Psoas muscle (tissue), 7 donors: ENCODE measurements at regions not wholly inside any gene's neighbourhood (a gene's known extent, or its start where the extent isn't known, plus 50 kb on each side); places are given as distances from the start of the nearest gene placed in this dataset.

ENCODE experiments used
- ATAC-seq, 4 donors: fragments of 200-7000 bp; cut with Tn5 transposase; one replicate each; pipeline ENCODE4 v1.9.1; 2020; ENCODE audit warnings: moderate library complexity in 3 of 4, mild to moderate bottlenecking in 2 of 4
- DNase-seq, 2 donors: peaks; one replicate each; pipeline ENCODE4 v3.0.0-alpha.2; 2020
- H3K27ac ChIP-seq: fragments of 200-600 bp; one replicate; pipeline ENCODE4 v1.8.0; 2022
- H3K27me3 ChIP-seq, 3 donors: fragments of 200-600 bp in 1 of 3; one replicate each; pipeline versions ENCODE4 v1.6.1 to v1.8.0; 2013 to 2022; ENCODE audit warnings: low read length in 2 of 3, mild to moderate bottlenecking in 2 of 3, moderate library complexity in 1 of 3; ENCODE audit not compliant: insufficient read depth in 3 of 3
- H3K36me3 ChIP-seq, 2 donors: fragments of 200-600 bp in 1 of 2; one replicate each; pipeline versions ENCODE4 v1.6.1 to v1.8.0; 2013 to 2022; ENCODE audit warnings: low read depth in 1 of 2, mild to moderate bottlenecking in 1 of 2, moderate library complexity in 1 of 2; ENCODE audit not compliant: insufficient read depth in 1 of 2
- H3K4me1 ChIP-seq: fragments of 200-600 bp; one replicate; pipeline ENCODE4 v1.8.0; 2022
- H3K4me3 ChIP-seq: fragments of 200-600 bp; one replicate; pipeline ENCODE4 v1.8.0; 2022; ENCODE audit warnings: mild to moderate bottlenecking
- H3K9me3 ChIP-seq: fragments of 200-600 bp; one replicate; pipeline ENCODE4 v1.8.0; 2022
- WGBS, 3 donors: extraction: QIAGEN DNeasy Blood & Tissue Kit; methylation state at CpG; one replicate each; pipeline versions ENCODE4 v1.1.6 to v1.1.7; 2013; 5-methylcytosine and 5-hydroxymethylcytosine counted together
- intact Hi-C, 2 donors: fragments of 100-400 bp; cut with DNase I; formaldehyde crosslinking; loops; one replicate each; pipeline versions ENCODE4 v1.11.0 to v1.14.2; 2022
- TF ChIP-seq, protein P1 (sequence below): fragments of 200-600 bp; IDR thresholded peaks from one replicate; pipeline ENCODE4 v1.8.0; 2022; ENCODE audit warnings: antibody characterized with exemption
- donor health status: healthy with polysubstance abuse.
- donor health status: DM: no; HTN: no; CAD: no; lungs with moderate emphysema.
- donor health status: Bipolar disorder and iron deficiency.
- donor health status: healthy.
- donor health status: DM: yes; HTN: yes; CAD: no.
- donor health status: DM: no; HTN: no; CAD: no.
- donor health status: DM: yes; HTN: yes; CAD: no.

DNA sequence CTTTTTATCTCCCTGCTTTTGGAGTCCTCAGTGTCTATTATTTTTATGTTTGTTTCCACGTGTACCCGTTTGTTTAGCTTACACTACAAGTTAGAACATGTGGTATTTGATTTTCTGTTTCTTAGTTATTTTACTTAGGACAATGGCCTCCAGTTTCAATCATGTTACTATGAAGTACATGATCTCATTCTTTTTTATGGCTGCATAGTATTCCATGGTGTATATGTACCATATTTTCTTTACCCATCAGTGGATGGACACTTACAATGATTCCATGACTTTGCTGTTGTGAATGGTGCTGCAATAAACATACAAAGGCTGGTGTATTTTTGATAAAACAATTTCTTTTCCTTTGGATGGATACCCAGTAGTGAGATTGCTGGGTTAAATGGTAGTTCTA is 269.5 kb downstream of the HS3ST3A1 start:
- H3K4me1 ChIP-seq = no peaks in the 10 kb centered on the region
- no peaks in the 10 kb centered on the region for H3K9me3 ChIP-seq
- intact Hi-C loops = loop anchor here (10.0 kb wide), 1 partner anchor 973 kb away; the partner anchor contains the start of gene HS3ST3B1 (in 2 of the 2)
- DNase-seq (no peak), ATAC-seq (no peak)
- no peak overlapping the region for H3K27ac ChIP-seq
- WGBS, 3 donors = 92 to 96% (median 93%) methylated on average over 2 of the region's 2 CpGs
- TF ChIP-seq, protein P1, sequence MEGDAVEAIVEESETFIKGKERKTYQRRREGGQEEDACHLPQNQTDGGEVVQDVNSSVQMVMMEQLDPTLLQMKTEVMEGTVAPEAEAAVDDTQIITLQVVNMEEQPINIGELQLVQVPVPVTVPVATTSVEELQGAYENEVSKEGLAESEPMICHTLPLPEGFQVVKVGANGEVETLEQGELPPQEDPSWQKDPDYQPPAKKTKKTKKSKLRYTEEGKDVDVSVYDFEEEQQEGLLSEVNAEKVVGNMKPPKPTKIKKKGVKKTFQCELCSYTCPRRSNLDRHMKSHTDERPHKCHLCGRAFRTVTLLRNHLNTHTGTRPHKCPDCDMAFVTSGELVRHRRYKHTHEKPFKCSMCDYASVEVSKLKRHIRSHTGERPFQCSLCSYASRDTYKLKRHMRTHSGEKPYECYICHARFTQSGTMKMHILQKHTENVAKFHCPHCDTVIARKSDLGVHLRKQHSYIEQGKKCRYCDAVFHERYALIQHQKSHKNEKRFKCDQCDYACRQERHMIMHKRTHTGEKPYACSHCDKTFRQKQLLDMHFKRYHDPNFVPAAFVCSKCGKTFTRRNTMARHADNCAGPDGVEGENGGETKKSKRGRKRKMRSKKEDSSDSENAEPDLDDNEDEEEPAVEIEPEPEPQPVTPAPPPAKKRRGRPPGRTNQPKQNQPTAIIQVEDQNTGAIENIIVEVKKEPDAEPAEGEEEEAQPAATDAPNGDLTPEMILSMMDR = no peak
- H3K36me3 ChIP-seq = no peaks in the 10 kb centered on the region
- no peak overlapping the region for H3K4me3 ChIP-seq
- H3K27me3 ChIP-seq = no peaks in the 10 kb centered on the region

DNA sequence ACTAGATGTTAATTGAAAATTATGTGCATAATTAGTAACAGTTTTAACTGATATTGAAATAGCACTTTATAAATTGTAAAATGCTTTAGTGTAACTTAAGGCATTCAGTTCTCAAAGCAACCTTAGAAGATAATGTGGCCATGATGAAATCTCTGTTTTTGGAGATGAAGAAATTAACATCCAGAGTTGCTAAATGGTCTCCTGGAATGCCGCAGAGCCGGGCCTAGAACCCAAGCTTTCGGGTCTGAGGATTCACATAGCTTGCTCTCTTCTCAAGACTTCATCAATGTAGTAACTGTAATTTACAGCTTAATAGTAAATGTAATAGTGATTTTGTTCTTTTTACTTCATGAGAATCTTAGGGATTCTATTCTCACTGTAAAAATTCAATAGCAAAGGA is 272.3 kb downstream of the HS3ST3A1 start:
- H3K27ac ChIP-seq = no peak overlapping the region
- intact Hi-C loops = no loop called here
- 94 to 97% (median 95%) methylated on average over 3 of the region's 3 CpGs for WGBS, 3 donors

DNA sequence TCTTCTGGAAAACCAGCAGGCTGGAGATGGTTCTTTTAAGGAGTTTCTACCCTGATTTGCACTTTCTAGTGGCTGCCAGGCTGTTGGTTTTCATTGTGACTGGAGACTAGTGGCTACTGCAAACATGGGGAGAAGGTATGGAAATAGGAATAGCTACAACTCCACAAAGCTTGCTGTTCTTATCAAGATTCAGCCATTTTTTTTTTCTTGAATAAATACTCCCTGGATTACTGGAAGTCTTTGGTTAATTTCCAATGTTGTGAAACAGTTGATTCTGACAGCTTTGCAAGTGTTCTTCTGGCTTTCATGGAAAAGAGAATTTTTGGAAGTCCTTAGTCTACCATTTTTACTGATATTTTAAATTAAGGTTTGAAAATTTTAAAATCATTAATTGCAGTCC is 277.7 kb downstream of the HS3ST3A1 start:
- no peak overlapping the region for H3K27ac ChIP-seq
- ATAC-seq = no peak

More for the DNA sequence above, 272.3 kb downstream of the HS3ST3A1 start:
- DNase-seq = no peak
- Histone ChIP-seq H3K4me3 (no peak overlapping the region), H3K9me3 (no peaks in the 10 kb centered on the region), H3K36me3 (no peaks in the 10 kb centered on the region), H3K27me3 (no peaks in the 10 kb centered on the region), H3K4me1 (no peaks in the 10 kb centered on the region)
- no peak for ATAC-seq
- TF ChIP-seq, protein P1 = no peak

DNA sequence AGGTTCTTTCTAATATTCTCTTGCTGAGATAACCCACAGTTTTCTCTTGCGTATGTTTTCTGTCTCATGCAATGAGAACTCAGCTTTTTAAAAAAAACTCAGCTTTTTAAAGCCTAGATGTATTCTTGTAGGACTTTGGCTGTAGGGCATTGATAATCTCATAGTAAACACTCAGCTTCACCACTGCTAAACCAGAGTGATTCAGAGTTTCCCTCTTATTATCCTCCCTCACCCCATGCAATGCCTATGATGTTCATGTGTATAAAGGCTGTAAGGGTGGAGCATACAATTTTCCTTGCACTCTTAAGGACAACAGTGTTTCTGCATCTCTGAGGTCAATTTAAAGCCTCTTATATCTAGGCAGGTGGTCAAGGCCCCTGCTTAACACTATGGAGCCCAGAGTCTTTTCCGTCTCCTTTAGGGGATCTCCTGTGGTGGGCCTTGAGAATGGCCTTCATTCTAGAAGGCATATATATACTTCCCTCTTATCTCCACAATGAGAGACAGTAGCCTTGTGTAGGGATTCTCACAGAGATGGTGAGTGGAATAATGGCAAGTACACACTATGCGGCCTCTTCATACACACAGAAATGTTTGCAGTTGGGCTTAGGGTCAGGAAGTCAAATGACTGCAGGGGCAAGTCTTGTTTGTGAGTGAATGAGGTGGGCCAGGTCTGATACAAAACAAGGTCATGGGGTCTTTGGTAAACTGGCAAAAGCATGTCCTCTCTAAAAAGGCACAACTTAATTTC is 279.6 kb downstream of the HS3ST3A1 start:
- TF ChIP-seq, protein P1 = no peak
- DNase-seq = no peak
- H3K9me3 ChIP-seq = no peaks in the 10 kb centered on the region
- H3K27ac ChIP-seq = no peak overlapping the region
- WGBS, 3 donors = 95 to 97% (median 97%) methylated on average over 3 of the region's 3 CpGs
- H3K4me3 ChIP-seq = no peak overlapping the region
- intact Hi-C loops = no loop called here
- no peaks in the 10 kb centered on the region for H3K4me1 ChIP-seq
- H3K27me3 ChIP-seq = no peaks in the 10 kb centered on the region
- ATAC-seq = no peak
- H3K36me3 ChIP-seq = no peaks in the 10 kb centered on the region

More for the DNA sequence above, 277.7 kb downstream of the HS3ST3A1 start:
- Histone ChIP-seq H3K36me3 (no peaks in the 10 kb centered on the region), H3K4me1 (no peaks in the 10 kb centered on the region), H3K9me3 (no peaks in the 10 kb centered on the region), H3K4me3 (no peak overlapping the region), H3K27me3 (no peaks in the 10 kb centered on the region)
- DNase-seq = no peak
- TF ChIP-seq, protein P1 = no peak
- intact Hi-C loops = no loop called here
